GM21529 (cell line): ENCODE measurements at regions not wholly inside any gene's neighbourhood (a gene's known extent, or its start where the extent isn't known, plus 50 kb on each side); places are given as distances from the start of the nearest gene placed in this dataset.

Experiments
- ATAC-seq: cut with Tn5 transposase; IDR thresholded peaks from one replicate; pipeline ENCODE4 v1.9.1; 2021; ENCODE audit not compliant: unreplicated experiment

GRCh38 chr4:138894011-138894410 lies 121.6 kb upstream of the NOCT start:
- no peak for ATAC-seq

GRCh38 chr4:138892483-138893407 lies 122.8 kb upstream of the NOCT start:
- peak; percentile 65 for ATAC-seq

- ATAC-seq = no peak
Measured at GRCh38 chr4:138891631-138892031, 124.0 kb upstream of the NOCT start.

- ATAC-seq = no peak
Measured at GRCh38 chr4:138890891-138891570, 124.5 kb upstream of the NOCT start.

GRCh38 chr4:138889216-138889615 lies 126.4 kb upstream of the NOCT start:
- ATAC-seq = no peak

- ATAC-seq = no peak
Measured at GRCh38 chr4:138887741-138888140, 127.8 kb upstream of the NOCT start.

GRCh38 chr4:138887341-138887740 lies 128.2 kb upstream of the NOCT start:
- ATAC-seq = no peak

GRCh38 chr4:138879757-138880156 lies 135.8 kb upstream of the NOCT start:
- ATAC-seq = no peak

- ATAC-seq = no peak
Measured at GRCh38 chr4:138875891-138876608, 139.5 kb upstream of the NOCT start.

- no peak for ATAC-seq
Measured at GRCh38 chr4:138871555-138871875, 144.1 kb upstream of the NOCT start.

GRCh38 chr4:138870737-138871554 lies 144.6 kb upstream of the NOCT start:
- peak; percentile 91 for ATAC-seq

- ATAC-seq = no peak
Measured at GRCh38 chr4:138869631-138870030, 145.9 kb upstream of the NOCT start.

GRCh38 chr4:138869165-138869564 lies 146.4 kb upstream of the NOCT start:
- ATAC-seq = no peak

- no peak for ATAC-seq
Measured at GRCh38 chr4:138868562-138868961, 147.0 kb upstream of the NOCT start.

- ATAC-seq = no peak
Measured at GRCh38 chr4:138867404-138867803, 148.2 kb upstream of the NOCT start.

- ATAC-seq = no peak
Measured at GRCh38 chr4:138866314-138866713, 149.3 kb upstream of the NOCT start.

GRCh38 chr4:138865765-138866164 lies 149.8 kb upstream of the NOCT start:
- no peak for ATAC-seq

- no peak for ATAC-seq
Measured at GRCh38 chr4:138864961-138865720, 150.4 kb upstream of the NOCT start.

- no peak for ATAC-seq
Measured at GRCh38 chr4:138863160-138863559, 152.4 kb upstream of the NOCT start.

GRCh38 chr4:138861135-138861534 lies 154.4 kb upstream of the NOCT start:
- ATAC-seq = no peak
